ENCODE measurements at regions not wholly inside any gene's neighbourhood (a gene's known extent, or its start where the extent isn't known, plus 50 kb on each side); places are given as distances from the start of the nearest gene placed in this dataset.

GRCh38 chr3:34155666-34156065, 357.2 kb downstream of the PDCD6IP start:
- no peak for TF ChIP-seq CTCF (IDR thresholded peaks at IDR 0.05; ENCODE audit: insufficient read depth, low read length, poor library complexity, severe bottlenecking)
- TF ChIP-seq EZH2phosphoT487 (conservative IDR thresholded peaks at IDR 0.05; ENCODE audit: low read length), result no peak
